HUES64 (cell line): ENCODE measurements at regions not wholly inside any gene's neighbourhood (a gene's known extent, or its start where the extent isn't known, plus 50 kb on each side); places are given as distances from the start of the nearest gene placed in this dataset.
"Not testable (repeated sequence)": the region's sequence is repeated elsewhere in the genome, so short reads cannot be mapped to it uniquely, and the experiment has no call there.

ENCODE experiments used
- H3K27ac ChIP-seq: 2 replicates; pipeline ENCODE4 v1.7.0; 2013; ENCODE audit warnings: low read depth, low read length, inconsistent platforms
- H3K27me3 ChIP-seq: 2 replicates; pipeline ENCODE4 v1.6.1; 2013; ENCODE audit warnings: mild to moderate bottlenecking, low read length; ENCODE audit not compliant: insufficient read depth
- H3K36me3 ChIP-seq: 2 replicates; pipeline ENCODE4 v1.6.1; 2013; ENCODE audit warnings: mild to moderate bottlenecking, low read length; ENCODE audit not compliant: insufficient read depth
- H3K4me1 ChIP-seq: 2 replicates; pipeline ENCODE4 v1.6.1; 2013; ENCODE audit warnings: mild to moderate bottlenecking, low read length, moderate library complexity; ENCODE audit not compliant: insufficient read depth
- H3K4me3 ChIP-seq: 2 replicates; pipeline ENCODE4 v1.5.1; 2013; ENCODE audit warnings: mild to moderate bottlenecking, low read length, moderate library complexity
- H3K9ac ChIP-seq: 2 replicates; pipeline ENCODE4 v1.6.1; 2013; ENCODE audit warnings: mild to moderate bottlenecking, low read depth, low read length
- H3K9me3 ChIP-seq: 2 replicates; pipeline ENCODE4 v1.6.1; 2013; ENCODE audit warnings: low read depth, low read length; ENCODE audit not compliant: insufficient read depth
- WGBS: fragments of 150-250, 120-280 bp; methylation state at CpG from one replicate; pipeline ENCODE4 v1.1.7; 2013; ENCODE audit warnings: missing lambda C conversion rate; 5-methylcytosine and 5-hydroxymethylcytosine counted together

DNA sequence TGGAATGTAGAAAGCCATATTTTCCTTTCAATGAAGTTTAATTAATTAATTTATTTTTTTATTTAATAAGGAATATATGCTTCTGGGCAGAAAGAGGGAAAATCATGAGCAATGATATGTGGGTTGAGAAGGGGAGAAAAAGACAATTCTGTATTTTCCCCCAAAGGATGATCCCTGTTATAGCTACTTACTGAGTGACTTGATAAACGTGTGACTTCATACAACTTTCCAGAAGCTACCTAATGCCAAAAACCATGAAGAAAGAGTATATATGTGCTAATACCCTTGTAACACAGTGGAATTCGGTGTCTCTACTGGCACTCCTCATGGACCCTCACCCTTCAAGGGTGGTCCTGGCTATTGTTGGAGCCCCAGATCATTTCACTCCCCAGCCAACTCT is 335.0 kb upstream of the KLF4 start:
- Histone ChIP-seq H3K4me3 (no peak overlapping the region), H3K27me3 (no peaks in the 10 kb centered on the region), H3K9ac (no peak overlapping the region), H3K27ac (no peak overlapping the region), H3K4me1 (peaks cover 19% of the 10 kb centered on the region), H3K36me3 (no peaks in the 10 kb centered on the region), H3K9me3 (no peaks in the 10 kb centered on the region)
- WGBS: 94% methylated on average over 1 of the region's 2 CpGs

DNA sequence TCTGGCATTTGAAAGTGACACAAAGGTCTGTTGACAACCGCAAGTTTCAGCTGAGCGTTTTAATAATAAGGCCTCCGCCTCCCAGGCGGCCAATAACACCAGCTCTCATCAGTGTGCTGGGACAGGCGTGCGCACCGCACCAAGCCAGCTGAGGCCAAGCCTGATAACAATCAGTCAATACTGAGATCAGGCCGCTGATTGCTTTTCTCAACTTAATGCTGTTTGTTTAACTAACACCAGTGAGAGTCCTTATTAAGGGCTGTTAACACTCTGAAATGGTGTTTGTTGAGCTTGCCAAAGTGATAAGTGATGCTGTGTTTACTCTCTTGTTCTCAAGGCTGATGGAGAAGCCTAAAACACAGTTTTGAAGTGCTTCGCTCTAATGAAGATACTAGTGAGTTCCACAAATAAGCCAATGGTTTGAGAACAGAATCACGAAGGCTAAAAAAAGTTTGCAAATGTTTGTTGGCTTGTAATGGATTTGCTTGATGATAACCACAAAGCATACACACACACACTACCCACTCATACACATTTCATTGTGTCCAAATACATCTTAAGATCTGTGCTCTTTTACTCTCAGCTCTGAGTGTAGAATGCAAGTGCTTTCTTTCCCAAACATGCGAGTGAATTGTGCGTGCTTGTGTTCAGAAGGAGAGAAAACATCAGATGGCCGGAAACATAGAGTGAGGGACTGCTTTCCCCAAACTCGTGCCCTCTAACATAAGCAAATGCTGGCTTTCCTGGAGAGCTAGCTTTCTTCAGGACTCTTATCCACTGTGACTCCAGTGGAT is 330.4 kb upstream of the KLF4 start:
- Histone ChIP-seq H3K9ac (no peak overlapping the region), H3K36me3 (no peaks in the 10 kb centered on the region), H3K27me3 (no peaks in the 10 kb centered on the region), H3K9me3 (no peaks in the 10 kb centered on the region), H3K4me3 (no peak overlapping the region), H3K4me1 (peaks cover 19% of the 10 kb centered on the region), H3K27ac (no peak overlapping the region)
- WGBS: 79% methylated on average over 13 of the region's 14 CpGs

DNA sequence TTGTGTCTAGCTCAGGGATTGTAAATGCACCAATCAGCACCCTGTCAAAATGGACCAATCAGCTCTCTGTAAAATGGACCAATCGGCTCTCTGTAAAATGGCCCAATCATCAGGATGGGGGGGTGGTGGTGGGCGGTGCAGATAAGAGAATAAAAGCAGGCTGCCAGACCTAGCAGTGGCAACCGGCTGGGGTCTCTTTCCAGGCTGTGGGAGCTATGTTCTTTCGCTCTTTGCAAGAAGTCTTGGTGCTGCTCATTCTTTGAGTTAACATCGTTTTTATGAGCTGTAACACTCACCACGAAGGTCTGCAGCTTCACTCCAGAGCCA is 328.9 kb upstream of the KLF4 start:
- not testable (repeated sequence) for H3K27me3 ChIP-seq, H3K36me3 ChIP-seq, H3K9ac ChIP-seq, H3K27ac ChIP-seq, H3K4me3 ChIP-seq, H3K9me3 ChIP-seq
- WGBS: 92% methylated on average over 6 of the region's 6 CpGs
- peaks cover 19% of the 10 kb centered on the region for H3K4me1 ChIP-seq

DNA sequence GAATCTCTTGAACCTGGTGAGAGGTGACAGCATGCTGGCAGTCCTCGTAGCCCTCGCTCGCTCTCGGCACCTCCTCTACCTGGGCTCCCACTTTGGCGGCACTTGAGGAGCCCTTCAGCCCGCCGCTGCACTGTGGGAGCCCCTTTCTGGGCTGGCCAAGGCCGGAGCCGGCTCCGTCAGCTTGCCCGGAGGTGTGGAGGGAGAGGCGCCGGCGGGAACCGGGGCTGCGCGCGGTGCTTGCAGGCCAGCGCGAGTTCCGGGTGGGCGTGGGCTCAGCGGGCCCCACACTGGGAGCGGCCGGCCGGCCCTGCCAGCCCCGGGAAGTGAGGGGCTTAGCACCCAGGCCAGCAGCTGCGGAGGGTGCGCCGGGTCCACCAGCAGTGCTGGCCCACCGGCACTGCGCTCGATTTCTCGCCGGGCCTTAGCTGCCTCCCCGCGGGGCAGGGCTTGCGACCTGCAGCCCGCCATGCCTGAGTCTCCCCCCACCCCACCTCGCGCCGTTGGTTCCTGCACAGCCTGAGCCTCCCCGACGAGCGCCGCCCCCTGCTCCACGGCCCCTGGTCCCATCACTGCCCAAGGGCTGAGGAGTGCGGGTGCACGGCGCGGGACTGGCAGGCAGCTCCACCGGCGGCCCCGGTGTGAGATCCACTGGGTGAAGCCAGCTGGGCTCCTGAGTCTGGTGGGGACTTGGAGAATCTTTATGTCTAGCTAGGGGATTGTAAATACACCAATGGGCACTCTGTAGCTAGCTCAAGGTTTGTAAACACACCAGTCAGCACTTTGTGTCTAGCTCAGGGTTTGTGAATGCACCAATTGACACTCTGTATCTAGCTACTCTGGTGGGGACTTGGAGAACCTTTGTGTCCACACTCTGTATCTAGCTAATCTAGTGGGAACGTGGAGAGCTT is 328.3 kb upstream of the KLF4 start:
- H3K27ac ChIP-seq, H3K4me3 ChIP-seq, H3K9me3 ChIP-seq, H3K27me3 ChIP-seq, H3K9ac ChIP-seq, H3K36me3 ChIP-seq: not testable (repeated sequence)
- WGBS: 98% methylated on average over 55 of the region's 55 CpGs
- peaks cover 19% of the 10 kb centered on the region for H3K4me1 ChIP-seq

DNA sequence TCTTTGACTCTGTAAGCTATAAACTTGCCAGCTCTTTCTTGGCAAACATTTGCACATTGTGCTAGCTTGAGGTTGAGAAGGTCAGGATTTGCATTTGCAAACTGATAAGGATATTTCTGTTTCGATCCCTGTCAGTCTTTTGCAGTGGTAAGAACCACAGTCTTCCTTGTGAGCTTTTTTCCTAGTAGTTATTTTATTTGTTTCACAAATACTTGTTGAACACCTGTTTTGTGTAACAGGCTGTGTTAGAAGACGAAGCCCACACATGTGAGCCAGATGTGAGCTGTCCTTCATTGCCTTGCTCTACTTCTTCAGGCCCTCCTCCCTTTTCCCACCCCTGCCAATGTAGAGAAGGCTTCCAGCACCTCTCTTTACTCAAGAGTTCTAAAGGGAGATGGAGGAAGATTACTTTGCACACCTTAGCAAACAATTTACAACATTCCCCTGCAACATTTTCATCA is 327.0 kb upstream of the KLF4 start:
- Histone ChIP-seq H3K27me3 (no peaks in the 10 kb centered on the region), H3K9me3 (no peaks in the 10 kb centered on the region), H3K27ac (no peak overlapping the region), H3K9ac (no peak overlapping the region), H3K36me3 (no peaks in the 10 kb centered on the region), H3K4me1 (peaks cover 19% of the 10 kb centered on the region), H3K4me3 (no peak overlapping the region)
- WGBS: 79% methylated on average over 2 of the region's 2 CpGs

DNA sequence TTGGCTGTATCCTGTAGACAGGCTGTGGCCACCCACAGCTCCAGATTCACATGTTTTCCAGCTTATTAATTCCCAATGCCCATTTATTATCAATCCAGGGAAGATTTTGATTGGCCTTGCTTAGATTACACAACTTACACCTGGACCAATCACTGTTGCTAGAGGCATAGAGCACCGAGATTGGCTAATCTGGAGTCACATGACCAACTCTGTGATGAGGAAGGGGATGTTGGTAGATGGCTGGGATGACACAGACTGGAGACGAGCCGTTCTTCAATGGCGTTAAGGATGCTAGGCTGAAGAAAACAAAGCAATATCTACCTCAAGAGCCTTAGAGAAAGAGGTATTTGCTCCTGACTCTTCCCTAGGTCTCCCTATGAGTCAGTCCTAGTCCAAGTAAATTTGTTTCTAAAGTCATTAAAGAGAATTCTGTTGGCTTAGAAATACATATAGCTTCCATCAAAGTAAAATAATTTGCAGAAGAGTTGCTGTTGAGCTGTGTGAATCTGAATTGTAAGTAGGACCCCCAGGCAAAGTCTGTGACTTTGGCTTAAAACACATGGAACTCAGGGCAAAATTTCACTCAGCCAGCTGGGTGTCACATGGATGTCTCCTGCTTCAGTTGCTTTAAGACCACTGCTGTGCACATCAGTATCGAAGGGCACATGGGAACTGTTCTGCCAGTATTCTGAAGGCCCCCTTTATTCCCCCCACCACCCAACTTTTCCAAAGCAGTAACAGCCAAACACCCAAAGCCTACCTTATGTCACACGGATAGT is 326.4 kb upstream of the KLF4 start:
- Histone ChIP-seq H3K9ac (no peak overlapping the region), H3K4me1 (peaks cover 15% of the 10 kb centered on the region), H3K27me3 (no peaks in the 10 kb centered on the region), H3K9me3 (no peaks in the 10 kb centered on the region), H3K36me3 (no peaks in the 10 kb centered on the region), H3K4me3 (no peak overlapping the region), H3K27ac (no peak overlapping the region)
- 92% methylated on average over 6 of the region's 6 CpGs for WGBS

DNA sequence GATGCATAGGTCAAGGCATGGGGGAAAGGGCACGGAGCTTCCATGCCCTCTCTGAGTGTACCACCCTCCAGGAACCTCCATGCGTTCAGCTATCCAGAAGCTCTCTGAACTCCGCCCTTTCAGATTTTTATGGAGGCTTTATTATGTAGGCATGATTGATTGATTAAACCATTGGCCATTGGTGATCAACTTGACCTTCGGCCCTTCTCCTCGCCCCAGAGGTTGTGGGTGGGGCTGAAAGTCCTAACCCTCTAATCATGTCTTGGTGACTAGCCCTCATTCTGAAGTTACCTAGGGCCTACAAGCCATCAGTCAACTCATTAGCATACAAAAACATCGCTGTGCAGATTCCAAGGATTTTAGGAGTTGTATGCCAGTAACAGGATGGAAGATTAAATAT is 323.7 kb upstream of the KLF4 start:
- H3K9me3 ChIP-seq: no peaks in the 10 kb centered on the region
- no peak overlapping the region for H3K4me3 ChIP-seq
- no peaks in the 10 kb centered on the region for H3K36me3 ChIP-seq
- H3K9ac ChIP-seq: no peak overlapping the region
- no peak overlapping the region for H3K27ac ChIP-seq
- H3K27me3 ChIP-seq: no peaks in the 10 kb centered on the region
- 95% methylated on average over 5 of the region's 6 CpGs for WGBS
- no peaks in the 10 kb centered on the region for H3K4me1 ChIP-seq

DNA sequence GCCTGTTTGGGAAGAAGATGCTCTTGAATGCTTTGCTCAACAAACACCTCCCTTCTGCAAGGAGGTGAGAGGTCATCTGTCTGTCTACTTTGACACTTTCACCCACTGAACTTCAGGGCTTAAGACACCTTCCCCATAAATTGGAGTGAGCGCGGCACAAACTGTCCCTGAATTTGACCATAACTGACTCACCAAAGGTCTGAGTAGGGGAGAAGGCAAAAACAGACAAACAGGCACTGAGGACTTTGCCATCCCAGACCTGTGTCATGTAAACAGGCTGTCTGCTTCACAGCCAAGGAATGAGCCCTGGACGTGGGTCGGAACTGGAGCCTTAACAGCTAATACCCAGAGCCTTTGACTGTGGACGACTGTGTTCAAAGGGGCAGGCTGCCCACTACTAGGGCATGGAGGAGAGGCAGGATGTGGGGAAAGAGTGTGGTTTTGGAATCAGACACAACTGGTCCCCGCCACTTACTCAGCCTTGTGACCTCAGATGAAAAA is 320.9 kb upstream of the KLF4 start:
- H3K36me3 ChIP-seq: no peaks in the 10 kb centered on the region
- no peaks in the 10 kb centered on the region for H3K4me1 ChIP-seq
- no peaks in the 10 kb centered on the region for H3K27me3 ChIP-seq
- H3K9me3 ChIP-seq: no peaks in the 10 kb centered on the region
- no peak overlapping the region for H3K9ac ChIP-seq
- no peak overlapping the region for H3K4me3 ChIP-seq
- H3K27ac ChIP-seq: no peak overlapping the region
- 95% methylated on average over 6 of the region's 6 CpGs for WGBS

DNA sequence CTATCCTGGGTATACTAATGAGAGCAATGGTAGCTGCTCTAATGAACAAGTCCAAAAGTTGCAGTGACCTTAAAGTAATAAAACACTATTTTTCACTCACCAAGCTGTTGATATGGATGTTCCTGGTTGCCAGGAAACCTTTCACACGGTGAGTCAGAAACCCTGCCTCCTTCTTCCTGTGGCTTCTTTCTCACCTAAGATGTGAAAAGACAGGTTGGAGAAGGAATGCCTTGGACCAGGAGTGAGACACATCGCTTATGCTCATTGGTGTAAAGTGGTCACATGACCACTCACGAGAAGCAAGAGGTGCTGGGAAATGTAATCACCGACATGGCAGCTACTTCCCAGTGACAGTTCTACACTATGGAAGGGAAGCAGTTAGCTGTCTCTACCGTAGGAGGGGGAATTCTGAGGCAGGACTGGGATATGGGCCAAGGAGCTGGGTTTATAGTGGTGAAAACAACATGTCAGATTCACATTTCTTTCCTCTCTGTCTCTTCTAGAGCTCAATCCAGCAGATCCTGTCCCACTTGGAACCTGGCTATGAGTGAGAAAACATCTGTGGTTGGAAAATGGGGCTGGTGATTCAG is 320.4 kb upstream of the KLF4 start:
- H3K9ac ChIP-seq: no peak overlapping the region
- H3K4me1 ChIP-seq: no peaks in the 10 kb centered on the region
- WGBS: 92% methylated on average over 5 of the region's 5 CpGs
- H3K4me3 ChIP-seq: no peak overlapping the region
- H3K9me3 ChIP-seq: no peaks in the 10 kb centered on the region
- H3K36me3 ChIP-seq: no peaks in the 10 kb centered on the region
- no peak overlapping the region for H3K27ac ChIP-seq
- no peaks in the 10 kb centered on the region for H3K27me3 ChIP-seq

DNA sequence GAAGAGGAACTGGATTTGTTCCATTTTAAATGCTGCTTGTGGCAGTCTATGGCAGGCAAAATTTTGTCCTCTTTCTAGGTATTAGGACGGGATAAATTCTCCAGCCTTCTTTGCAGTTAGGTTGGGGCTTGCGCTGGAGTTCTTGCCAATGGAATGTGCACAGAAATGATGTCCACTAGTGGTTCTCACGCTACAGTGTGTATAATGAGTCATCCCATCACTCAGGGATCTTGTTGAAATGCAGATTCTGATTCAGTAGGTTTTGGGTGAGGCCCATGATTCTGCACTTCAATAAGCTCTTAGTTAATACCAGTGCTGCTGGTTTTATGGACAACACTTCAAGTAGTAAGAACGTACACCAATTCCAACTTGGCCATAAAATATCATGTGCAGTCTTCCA is 317.6 kb upstream of the KLF4 start:
- H3K4me1 ChIP-seq: no peaks in the 10 kb centered on the region
- H3K27me3 ChIP-seq: no peaks in the 10 kb centered on the region
- H3K36me3 ChIP-seq: no peaks in the 10 kb centered on the region
- no peaks in the 10 kb centered on the region for H3K9me3 ChIP-seq
- WGBS: 90% methylated on average over 4 of the region's 4 CpGs
- H3K27ac ChIP-seq: no peak overlapping the region
- no peak overlapping the region for H3K4me3 ChIP-seq
- H3K9ac ChIP-seq: no peak overlapping the region
